GM23338 (cell line): ENCODE measurements at regions not wholly inside any gene's neighbourhood (a gene's known extent, or its start where the extent isn't known, plus 50 kb on each side); places are given as distances from the start of the nearest gene placed in this dataset.

ENCODE experiments used
- ATAC-seq: fragments of 200-7000 bp; cut with Tn5 transposase; 3 replicates; pipeline ENCODE4 v1.9.1; 2020
- DNase-seq: peaks from one replicate; pipeline ENCODE4 v3.0.0-alpha.2; 2015; ENCODE audit warnings: low spot score
- H2AFZ ChIP-seq: fragments of 200-600 bp; sonication (generic); 2 replicates; pipeline ENCODE4 v1.8.0; 2016; ENCODE audit warnings: antibody characterized with exemption, mild to moderate bottlenecking, moderate library complexity
- H3F3A ChIP-seq: fragments of 200-600 bp; sonication (generic); replicated peaks from 2 replicates; pipeline ENCODE4 v1.8.0; 2017; ENCODE audit warnings: antibody characterized with exemption, mixed run types, low read depth
- H3K27ac ChIP-seq: fragments of 200-600 bp; sonication (generic); 2 replicates; pipeline ENCODE4 v1.6.1; 2016; ENCODE audit warnings: low read depth
- H3K27me3 ChIP-seq: fragments of 200-600 bp; sonication (generic); 2 replicates; pipeline ENCODE4 v1.8.0; 2016; ENCODE audit warnings: mild to moderate bottlenecking, mixed run types, moderate library complexity; ENCODE audit not compliant: insufficient read depth
- H3K36me3 ChIP-seq: fragments of 200-600 bp; sonication (generic); 2 replicates; pipeline ENCODE4 v1.8.0; 2016; ENCODE audit warnings: mild to moderate bottlenecking; ENCODE audit not compliant: insufficient read depth
- H3K4me1 ChIP-seq: fragments of 200-600 bp; sonication (generic); 2 replicates; pipeline ENCODE4 v1.8.0; 2016; ENCODE audit warnings: mild to moderate bottlenecking, moderate library complexity; ENCODE audit not compliant: insufficient read depth
- H3K4me2 ChIP-seq: fragments of 200-600 bp; sonication (generic); 2 replicates; pipeline ENCODE4 v1.7.1; 2017; ENCODE audit warnings: mixed run types
- H3K4me3 ChIP-seq: fragments of 200-600 bp; sonication (generic); 2 replicates; pipeline ENCODE4 v1.6.1; 2016; ENCODE audit warnings: mixed run types
- H3K79me2 ChIP-seq: fragments of 200-600 bp; sonication (generic); replicated peaks from 2 replicates; pipeline ENCODE4 v1.8.0; 2017; ENCODE audit warnings: mild to moderate bottlenecking; ENCODE audit not compliant: insufficient read depth
- H3K9me2 ChIP-seq: fragments of 200-600 bp; sonication (generic); 2 replicates; pipeline ENCODE4 v1.8.0; 2017; ENCODE audit not compliant: insufficient read depth
- H4K20me1 ChIP-seq: fragments of 200-600 bp; sonication (generic); replicated peaks from 2 replicates; pipeline ENCODE4 v1.8.0; 2017; ENCODE audit warnings: mild to moderate bottlenecking; ENCODE audit not compliant: insufficient read depth
- H3K27ac Mint-ChIP-seq: 2 replicates; pipeline ENCODE4 v1.8.0; 2020; ENCODE audit warnings: inconsistent platforms, mild to moderate bottlenecking, moderate library complexity, mixed read lengths
- H3K27me3 Mint-ChIP-seq: 3 replicates; pipeline ENCODE4 v1.8.0; 2022; ENCODE audit warnings: low read depth, mild to moderate bottlenecking, moderate library complexity, mixed read lengths, inconsistent platforms; ENCODE audit not compliant: insufficient read depth, poor library complexity
- H3K36me3 Mint-ChIP-seq: 3 replicates; pipeline ENCODE4 v1.8.0; 2021; ENCODE audit warnings: low read depth, mild to moderate bottlenecking, inconsistent platforms, moderate library complexity, mixed read lengths
- H3K4me1 Mint-ChIP-seq: 3 replicates; pipeline ENCODE4 v1.8.0; 2020; ENCODE audit warnings: mild to moderate bottlenecking, inconsistent platforms, mixed read lengths
- H3K4me3 Mint-ChIP-seq: 3 replicates; pipeline ENCODE4 v1.8.0; 2021; ENCODE audit warnings: moderate library complexity, mild to moderate bottlenecking, inconsistent platforms, mixed read lengths
- H3K9me3 Mint-ChIP-seq: 3 replicates; pipeline ENCODE4 v1.8.0; 2020; ENCODE audit warnings: moderate library complexity, mild to moderate bottlenecking, inconsistent platforms, mixed read lengths
- CREB1 ChIP-seq: fragments of 250-450 bp; sonication (Bioruptor Pico); IDR thresholded peaks from 2 replicates; pipeline ENCODE4 v1.5.0; 2020; ENCODE audit warnings: low read depth, mild to moderate bottlenecking, moderate library complexity
- EZH2 ChIP-seq: fragments of 200-600 bp; sonication (generic); IDR thresholded peaks from one replicate; pipeline ENCODE4 v1.8.0; 2017; ENCODE audit warnings: antibody characterized with exemption, mild to moderate bottlenecking, low read depth; ENCODE audit not compliant: unreplicated experiment
- EZH2phosphoT487 ChIP-seq: fragments of 200-600 bp; sonication (generic); IDR thresholded peaks from one replicate; pipeline ENCODE4 v1.8.1; 2018; ENCODE audit warnings: antibody characterized with exemption; ENCODE audit not compliant: unreplicated experiment
- JUNB ChIP-seq: IDR thresholded peaks from one replicate; pipeline ENCODE4 v1.6.1; 2016; ENCODE audit warnings: antibody characterized with exemption; ENCODE audit not compliant: unreplicated experiment
- NANOG ChIP-seq: IDR thresholded peaks from 2 replicates; pipeline ENCODE4 v1.6.1; 2016; ENCODE audit warnings: antibody characterized with exemption, borderline replicate concordance
- POLR2AphosphoS5 ChIP-seq: IDR thresholded peaks from 2 replicates; pipeline ENCODE4 v1.6.1; 2016; ENCODE audit warnings: antibody characterized with exemption, low read depth
- STAT1 ChIP-seq: IDR thresholded peaks from one replicate; pipeline ENCODE4 v1.6.1; 2016; ENCODE audit warnings: antibody characterized with exemption; ENCODE audit not compliant: unreplicated experiment
- ZNF114 ChIP-seq: fragments of 250-450 bp; sonication (Bioruptor Pico); IDR thresholded peaks from 2 replicates; pipeline ENCODE4 v1.5.0; 2020; ENCODE audit warnings: mild to moderate bottlenecking, moderate library complexity
- ZNF331 ChIP-seq: fragments of 250-450 bp; sonication (Bioruptor Pico); IDR thresholded peaks from 2 replicates; pipeline ENCODE4 v1.5.0; 2020; ENCODE audit warnings: low read depth, mild to moderate bottlenecking, moderate library complexity
- TF ChIP-seq, protein P1 (sequence below): IDR thresholded peaks from 2 replicates; pipeline ENCODE4 v1.6.1; 2016; ENCODE audit warnings: antibody characterized with exemption
- TF ChIP-seq, protein P2 (sequence below): IDR thresholded peaks from one replicate; pipeline ENCODE4 v1.6.1; 2018; ENCODE audit warnings: antibody characterized with exemption; ENCODE audit not compliant: unreplicated experiment
- TF ChIP-seq, protein P3 (sequence below), 2 experiments: fragments of 200-600 bp in 1 of 2; sonication (generic) in 1 of 2; conservative IDR thresholded peaks; 2 replicates each; pipeline versions ENCODE4 v1.5.1 to v1.6.1; 2016 to 2017; ENCODE audit warnings: antibody characterized with exemption in 2 of 2, low read depth in 2 of 2, mild to moderate bottlenecking in 2 of 2, moderate library complexity in 1 of 2
- TF ChIP-seq, protein P4 (sequence below): fragments of 250-450 bp; sonication (Bioruptor Pico); IDR thresholded peaks from 2 replicates; pipeline ENCODE4 v1.5.0; 2020; ENCODE audit warnings: mild to moderate bottlenecking, moderate library complexity

DNA sequence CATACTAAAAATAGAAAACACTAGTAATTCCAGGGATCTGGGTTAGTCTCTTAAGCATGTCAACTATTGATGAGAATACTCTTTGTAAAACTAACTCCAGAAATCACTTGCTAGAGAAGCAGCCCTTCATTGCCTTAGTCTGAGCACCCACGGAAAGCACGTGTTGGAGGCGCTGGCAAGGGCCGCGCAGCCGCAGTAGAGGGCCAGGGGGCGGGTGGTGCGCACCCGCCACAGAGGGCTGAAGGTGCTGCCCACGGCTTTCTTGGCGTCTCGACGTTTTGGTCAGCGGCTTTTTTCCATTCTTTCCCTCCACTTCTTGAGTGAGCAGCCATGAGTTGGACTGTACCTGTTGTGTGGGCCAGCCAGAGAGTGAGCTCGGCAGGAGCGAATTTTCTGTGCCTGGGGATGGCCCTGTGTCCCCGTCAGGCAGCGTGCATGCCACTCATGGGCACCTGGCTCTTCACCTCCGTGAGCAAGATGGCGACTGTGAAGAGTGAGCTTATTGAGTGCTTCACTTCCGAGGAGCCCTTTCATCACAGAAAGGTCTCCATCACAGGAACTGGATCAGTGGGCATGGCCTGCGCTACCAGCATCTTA, 68.4 kb upstream of the PPM1H start:
- Histone ChIP-seq H3K4me2 (no peak overlapping the region), H3F3A (no peaks in the 10 kb centered on the region), H2AFZ (no peak overlapping the region), H3K4me3 (no peak overlapping the region), H4K20me1 (no peaks in the 10 kb centered on the region), H3K79me2 (no peaks in the 10 kb centered on the region), H3K36me3 (no peaks in the 10 kb centered on the region), H3K27me3 (no peaks in the 10 kb centered on the region), H3K4me1 (0 out of 2 replicates have a peak, but pooled peaks cover 13% of the 10 kb centered on the region), H3K9me2 (peaks cover 7% of the 10 kb centered on the region), H3K27ac (no peak overlapping the region)
- no peaks in the 10 kb centered on the region for H3K9me3 Mint-ChIP-seq
- no peaks in the 10 kb centered on the region for H3K36me3 Mint-ChIP-seq
- no peak for DNase-seq
- TF ChIP-seq, protein P1, sequence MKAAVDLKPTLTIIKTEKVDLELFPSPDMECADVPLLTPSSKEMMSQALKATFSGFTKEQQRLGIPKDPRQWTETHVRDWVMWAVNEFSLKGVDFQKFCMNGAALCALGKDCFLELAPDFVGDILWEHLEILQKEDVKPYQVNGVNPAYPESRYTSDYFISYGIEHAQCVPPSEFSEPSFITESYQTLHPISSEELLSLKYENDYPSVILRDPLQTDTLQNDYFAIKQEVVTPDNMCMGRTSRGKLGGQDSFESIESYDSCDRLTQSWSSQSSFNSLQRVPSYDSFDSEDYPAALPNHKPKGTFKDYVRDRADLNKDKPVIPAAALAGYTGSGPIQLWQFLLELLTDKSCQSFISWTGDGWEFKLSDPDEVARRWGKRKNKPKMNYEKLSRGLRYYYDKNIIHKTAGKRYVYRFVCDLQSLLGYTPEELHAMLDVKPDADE = no peak
- TF ChIP-seq STAT1 (no peak), NANOG (no peak), ZNF114 (no peak), CREB1 (CRISPR knock-in tag) (no peak), JUNB (no peak), EZH2 (no peak), EZH2phosphoT487 (no peak), ZNF331 (no peak), POLR2AphosphoS5 (no peak)
- TF ChIP-seq, protein P2, sequence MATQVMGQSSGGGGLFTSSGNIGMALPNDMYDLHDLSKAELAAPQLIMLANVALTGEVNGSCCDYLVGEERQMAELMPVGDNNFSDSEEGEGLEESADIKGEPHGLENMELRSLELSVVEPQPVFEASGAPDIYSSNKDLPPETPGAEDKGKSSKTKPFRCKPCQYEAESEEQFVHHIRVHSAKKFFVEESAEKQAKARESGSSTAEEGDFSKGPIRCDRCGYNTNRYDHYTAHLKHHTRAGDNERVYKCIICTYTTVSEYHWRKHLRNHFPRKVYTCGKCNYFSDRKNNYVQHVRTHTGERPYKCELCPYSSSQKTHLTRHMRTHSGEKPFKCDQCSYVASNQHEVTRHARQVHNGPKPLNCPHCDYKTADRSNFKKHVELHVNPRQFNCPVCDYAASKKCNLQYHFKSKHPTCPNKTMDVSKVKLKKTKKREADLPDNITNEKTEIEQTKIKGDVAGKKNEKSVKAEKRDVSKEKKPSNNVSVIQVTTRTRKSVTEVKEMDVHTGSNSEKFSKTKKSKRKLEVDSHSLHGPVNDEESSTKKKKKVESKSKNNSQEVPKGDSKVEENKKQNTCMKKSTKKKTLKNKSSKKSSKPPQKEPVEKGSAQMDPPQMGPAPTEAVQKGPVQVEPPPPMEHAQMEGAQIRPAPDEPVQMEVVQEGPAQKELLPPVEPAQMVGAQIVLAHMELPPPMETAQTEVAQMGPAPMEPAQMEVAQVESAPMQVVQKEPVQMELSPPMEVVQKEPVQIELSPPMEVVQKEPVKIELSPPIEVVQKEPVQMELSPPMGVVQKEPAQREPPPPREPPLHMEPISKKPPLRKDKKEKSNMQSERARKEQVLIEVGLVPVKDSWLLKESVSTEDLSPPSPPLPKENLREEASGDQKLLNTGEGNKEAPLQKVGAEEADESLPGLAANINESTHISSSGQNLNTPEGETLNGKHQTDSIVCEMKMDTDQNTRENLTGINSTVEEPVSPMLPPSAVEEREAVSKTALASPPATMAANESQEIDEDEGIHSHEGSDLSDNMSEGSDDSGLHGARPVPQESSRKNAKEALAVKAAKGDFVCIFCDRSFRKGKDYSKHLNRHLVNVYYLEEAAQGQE = no peak
- TF ChIP-seq, protein P3, sequence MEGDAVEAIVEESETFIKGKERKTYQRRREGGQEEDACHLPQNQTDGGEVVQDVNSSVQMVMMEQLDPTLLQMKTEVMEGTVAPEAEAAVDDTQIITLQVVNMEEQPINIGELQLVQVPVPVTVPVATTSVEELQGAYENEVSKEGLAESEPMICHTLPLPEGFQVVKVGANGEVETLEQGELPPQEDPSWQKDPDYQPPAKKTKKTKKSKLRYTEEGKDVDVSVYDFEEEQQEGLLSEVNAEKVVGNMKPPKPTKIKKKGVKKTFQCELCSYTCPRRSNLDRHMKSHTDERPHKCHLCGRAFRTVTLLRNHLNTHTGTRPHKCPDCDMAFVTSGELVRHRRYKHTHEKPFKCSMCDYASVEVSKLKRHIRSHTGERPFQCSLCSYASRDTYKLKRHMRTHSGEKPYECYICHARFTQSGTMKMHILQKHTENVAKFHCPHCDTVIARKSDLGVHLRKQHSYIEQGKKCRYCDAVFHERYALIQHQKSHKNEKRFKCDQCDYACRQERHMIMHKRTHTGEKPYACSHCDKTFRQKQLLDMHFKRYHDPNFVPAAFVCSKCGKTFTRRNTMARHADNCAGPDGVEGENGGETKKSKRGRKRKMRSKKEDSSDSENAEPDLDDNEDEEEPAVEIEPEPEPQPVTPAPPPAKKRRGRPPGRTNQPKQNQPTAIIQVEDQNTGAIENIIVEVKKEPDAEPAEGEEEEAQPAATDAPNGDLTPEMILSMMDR (conservative IDR thresholded peaks at IDR 0.05; ENCODE audit: low read depth in 2 of 2) = no peak
- TF ChIP-seq, protein P4, sequence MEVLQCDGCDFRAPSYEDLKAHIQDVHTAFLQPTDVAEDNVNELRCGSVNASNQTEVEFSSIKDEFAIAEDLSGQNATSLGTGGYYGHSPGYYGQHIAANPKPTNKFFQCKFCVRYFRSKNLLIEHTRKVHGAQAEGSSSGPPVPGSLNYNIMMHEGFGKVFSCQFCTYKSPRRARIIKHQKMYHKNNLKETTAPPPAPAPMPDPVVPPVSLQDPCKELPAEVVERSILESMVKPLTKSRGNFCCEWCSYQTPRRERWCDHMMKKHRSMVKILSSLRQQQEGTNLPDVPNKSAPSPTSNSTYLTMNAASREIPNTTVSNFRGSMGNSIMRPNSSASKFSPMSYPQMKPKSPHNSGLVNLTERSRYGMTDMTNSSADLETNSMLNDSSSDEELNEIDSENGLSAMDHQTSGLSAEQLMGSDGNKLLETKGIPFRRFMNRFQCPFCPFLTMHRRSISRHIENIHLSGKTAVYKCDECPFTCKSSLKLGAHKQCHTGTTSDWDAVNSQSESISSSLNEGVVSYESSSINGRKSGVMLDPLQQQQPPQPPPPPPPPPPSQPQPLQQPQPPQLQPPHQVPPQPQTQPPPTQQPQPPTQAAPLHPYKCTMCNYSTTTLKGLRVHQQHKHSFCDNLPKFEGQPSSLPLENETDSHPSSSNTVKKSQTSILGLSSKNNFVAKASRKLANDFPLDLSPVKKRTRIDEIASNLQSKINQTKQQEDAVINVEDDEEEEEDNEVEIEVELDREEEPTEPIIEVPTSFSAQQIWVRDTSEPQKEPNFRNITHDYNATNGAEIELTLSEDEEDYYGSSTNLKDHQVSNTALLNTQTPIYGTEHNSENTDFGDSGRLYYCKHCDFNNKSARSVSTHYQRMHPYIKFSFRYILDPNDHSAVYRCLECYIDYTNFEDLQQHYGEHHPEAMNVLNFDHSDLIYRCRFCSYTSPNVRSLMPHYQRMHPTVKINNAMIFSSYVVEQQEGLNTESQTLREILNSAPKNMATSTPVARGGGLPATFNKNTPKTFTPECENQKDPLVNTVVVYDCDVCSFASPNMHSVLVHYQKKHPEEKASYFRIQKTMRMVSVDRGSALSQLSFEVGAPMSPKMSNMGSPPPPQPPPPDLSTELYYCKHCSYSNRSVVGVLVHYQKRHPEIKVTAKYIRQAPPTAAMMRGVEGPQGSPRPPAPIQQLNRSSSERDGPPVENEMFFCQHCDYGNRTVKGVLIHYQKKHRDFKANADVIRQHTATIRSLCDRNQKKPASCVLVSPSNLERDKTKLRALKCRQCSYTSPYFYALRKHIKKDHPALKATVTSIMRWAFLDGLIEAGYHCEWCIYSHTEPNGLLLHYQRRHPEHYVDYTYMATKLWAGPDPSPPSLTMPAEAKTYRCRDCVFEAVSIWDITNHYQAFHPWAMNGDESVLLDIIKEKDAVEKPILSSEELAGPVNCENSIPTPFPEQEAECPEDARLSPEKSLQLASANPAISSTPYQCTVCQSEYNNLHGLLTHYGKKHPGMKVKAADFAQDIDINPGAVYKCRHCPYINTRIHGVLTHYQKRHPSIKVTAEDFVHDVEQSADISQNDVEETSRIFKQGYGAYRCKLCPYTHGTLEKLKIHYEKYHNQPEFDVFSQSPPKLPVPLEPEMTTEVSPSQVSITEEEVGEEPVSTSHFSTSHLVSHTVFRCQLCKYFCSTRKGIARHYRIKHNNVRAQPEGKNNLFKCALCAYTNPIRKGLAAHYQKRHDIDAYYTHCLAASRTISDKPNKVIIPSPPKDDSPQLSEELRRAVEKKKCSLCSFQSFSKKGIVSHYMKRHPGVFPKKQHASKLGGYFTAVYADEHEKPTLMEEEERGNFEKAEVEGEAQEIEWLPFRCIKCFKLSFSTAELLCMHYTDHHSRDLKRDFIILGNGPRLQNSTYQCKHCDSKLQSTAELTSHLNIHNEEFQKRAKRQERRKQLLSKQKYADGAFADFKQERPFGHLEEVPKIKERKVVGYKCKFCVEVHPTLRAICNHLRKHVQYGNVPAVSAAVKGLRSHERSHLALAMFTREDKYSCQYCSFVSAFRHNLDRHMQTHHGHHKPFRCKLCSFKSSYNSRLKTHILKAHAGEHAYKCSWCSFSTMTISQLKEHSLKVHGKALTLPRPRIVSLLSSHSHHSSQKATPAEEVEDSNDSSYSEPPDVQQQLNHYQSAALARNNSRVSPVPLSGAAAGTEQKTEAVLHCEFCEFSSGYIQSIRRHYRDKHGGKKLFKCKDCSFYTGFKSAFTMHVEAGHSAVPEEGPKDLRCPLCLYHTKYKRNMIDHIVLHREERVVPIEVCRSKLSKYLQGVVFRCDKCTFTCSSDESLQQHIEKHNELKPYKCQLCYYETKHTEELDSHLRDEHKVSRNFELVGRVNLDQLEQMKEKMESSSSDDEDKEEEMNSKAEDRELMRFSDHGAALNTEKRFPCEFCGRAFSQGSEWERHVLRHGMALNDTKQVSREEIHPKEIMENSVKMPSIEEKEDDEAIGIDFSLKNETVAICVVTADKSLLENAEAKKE = no peak
- H3K27ac Mint-ChIP-seq = no peak overlapping the region
- no peak for ATAC-seq
- H3K4me1 Mint-ChIP-seq = peaks cover 23% of the 10 kb centered on the region
- no peak overlapping the region for H3K4me3 Mint-ChIP-seq
- H3K27me3 Mint-ChIP-seq = peaks cover 4% of the 10 kb centered on the region
